ENCODE measurements at regions not wholly inside any gene's neighbourhood (a gene's known extent, or its start where the extent isn't known, plus 50 kb on each side); places are given as distances from the start of the nearest gene placed in this dataset.
"Not testable (repeated sequence)": the region's sequence is repeated elsewhere in the genome, so short reads cannot be mapped to it uniquely, and the experiment has no call there.

DNA sequence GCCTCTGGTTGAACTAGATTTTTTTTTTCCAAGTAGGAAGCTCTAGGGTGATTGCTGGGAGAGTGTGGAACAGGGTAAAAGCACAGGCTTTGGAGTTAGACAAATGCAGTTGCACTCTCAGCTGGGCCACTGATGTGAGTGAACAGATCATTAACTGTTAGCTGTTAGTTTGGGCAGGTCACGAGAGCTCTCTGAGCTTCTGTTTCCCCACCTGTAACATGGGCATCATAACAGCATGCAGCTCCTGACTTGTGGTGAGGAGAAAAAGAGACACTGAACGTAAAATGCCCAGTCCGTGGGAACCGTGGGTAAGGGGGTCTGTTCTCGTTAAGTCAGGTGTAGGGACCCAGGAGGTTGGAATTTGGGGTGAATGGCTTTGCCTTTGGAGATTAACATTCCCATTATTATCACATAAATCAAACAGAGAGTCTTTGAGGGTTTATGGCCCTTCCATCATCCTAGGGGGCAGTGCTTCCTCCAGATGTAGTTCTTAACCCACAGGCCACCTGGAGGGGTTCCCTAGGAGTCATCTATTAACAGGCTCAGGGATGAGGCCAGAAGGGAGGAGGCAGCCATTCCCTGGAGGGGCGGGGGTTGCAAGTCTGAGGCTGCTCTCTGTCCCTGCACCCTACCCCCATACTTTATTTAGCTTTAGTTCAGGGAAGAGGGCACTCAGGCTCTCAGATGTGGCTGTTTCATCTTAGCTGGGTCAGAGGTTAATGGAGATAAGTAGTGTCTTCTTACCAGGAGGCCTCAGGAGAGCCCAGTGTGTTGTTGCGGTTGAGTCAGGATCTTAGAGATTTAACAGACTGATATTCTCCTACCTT, 135.2 kb downstream of the DACT1 start:
- Histone ChIP-seq H3K36me3 (no peaks in the 10 kb centered on the region), H3K4me1 (replicated peaks) (peaks cover 6% of the 10 kb centered on the region), H3K4me3 (no peak overlapping the region), H3K27ac (no peak overlapping the region), H3K27me3 (replicated peaks) (no peaks in the 10 kb centered on the region), H3K9me3 (replicated peaks) (no peaks in the 10 kb centered on the region)
- DNase-seq (ENCODE audit: low read depth in 1 of 2, low spot score in 2 of 2): no peak

DNA sequence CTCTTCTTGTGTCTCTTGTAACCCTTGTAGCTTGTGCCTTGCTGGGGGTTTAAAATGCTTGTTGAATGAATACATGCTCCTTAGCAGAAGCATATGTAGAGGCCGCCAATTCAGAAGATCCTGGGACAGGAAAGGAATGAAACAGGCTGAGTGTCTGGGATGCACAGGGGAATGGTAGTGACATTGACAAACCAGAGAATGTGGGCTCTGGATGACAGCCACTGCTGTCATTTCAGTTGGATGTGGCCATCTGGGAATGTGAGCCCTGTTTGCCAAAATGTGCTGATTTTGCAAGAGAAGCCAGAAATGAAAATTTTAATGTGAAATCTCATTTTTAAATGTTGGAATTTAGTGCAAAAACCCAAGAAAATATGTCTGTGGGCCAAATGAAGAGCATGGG, 136.8 kb downstream of the DACT1 start:
- Histone ChIP-seq H3K27me3 (replicated peaks) (no peaks in the 10 kb centered on the region), H3K36me3 (no peaks in the 10 kb centered on the region), H3K9me3 (replicated peaks) (no peaks in the 10 kb centered on the region), H3K4me1 (replicated peaks) (peaks cover 7% of the 10 kb centered on the region), H3K4me3 (no peak overlapping the region), H3K27ac (no peak overlapping the region)
- DNase-seq (ENCODE audit: low read depth in 1 of 2, low spot score in 2 of 2): no peak

DNA sequence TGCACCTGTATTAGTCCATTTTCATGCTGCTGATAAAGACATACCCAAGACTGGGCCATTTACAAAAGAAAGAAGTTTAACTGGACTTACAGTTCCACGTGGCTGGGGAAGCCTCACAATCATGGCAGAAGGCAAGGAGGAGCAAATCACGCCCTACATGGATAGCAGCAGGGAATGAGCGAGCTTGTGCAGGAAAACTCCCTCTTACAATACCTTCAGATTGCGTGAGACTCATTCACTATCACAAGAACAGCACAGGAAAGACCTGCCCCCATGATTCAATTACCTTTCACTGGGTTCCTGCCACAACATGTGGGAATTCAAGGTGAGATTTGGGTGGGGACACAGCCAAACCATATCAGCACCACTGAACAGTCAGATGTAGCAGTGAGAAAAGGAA, 137.4 kb downstream of the DACT1 start:
- H3K9me3 ChIP-seq (replicated peaks); H3K4me3 ChIP-seq; H3K27ac ChIP-seq; H3K4me1 ChIP-seq (replicated peaks); H3K36me3 ChIP-seq; H3K27me3 ChIP-seq (replicated peaks); DNase-seq (ENCODE audit: low read depth in 1 of 2, low spot score in 2 of 2): not testable (repeated sequence)

DNA sequence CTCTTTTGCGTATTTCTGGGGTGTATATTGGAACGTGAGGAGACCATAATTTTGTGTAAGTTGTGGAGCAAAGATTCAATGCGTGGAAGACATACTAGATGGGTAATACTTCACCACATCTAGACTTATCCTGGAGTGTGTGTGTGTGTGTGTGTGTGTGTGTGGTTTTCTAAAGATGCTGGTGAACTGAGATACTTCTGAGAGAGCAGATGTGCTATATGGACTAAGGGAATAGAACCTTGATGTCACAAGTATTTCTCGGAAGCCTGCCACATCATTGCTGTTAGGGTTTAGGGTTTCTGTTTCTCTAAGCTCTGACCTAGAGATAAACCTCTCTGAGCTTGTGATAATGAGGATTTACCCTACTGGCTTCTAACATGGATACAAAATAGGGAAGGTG, 138.8 kb downstream of the DACT1 start:
- Histone ChIP-seq H3K27me3 (replicated peaks) (no peaks in the 10 kb centered on the region), H3K9me3 (replicated peaks) (no peaks in the 10 kb centered on the region), H3K27ac (no peak overlapping the region), H3K36me3 (no peaks in the 10 kb centered on the region), H3K4me3 (no peak overlapping the region), H3K4me1 (replicated peaks) (peaks cover 7% of the 10 kb centered on the region)
- no peak for DNase-seq (ENCODE audit: low read depth in 1 of 2, low spot score in 2 of 2)

DNA sequence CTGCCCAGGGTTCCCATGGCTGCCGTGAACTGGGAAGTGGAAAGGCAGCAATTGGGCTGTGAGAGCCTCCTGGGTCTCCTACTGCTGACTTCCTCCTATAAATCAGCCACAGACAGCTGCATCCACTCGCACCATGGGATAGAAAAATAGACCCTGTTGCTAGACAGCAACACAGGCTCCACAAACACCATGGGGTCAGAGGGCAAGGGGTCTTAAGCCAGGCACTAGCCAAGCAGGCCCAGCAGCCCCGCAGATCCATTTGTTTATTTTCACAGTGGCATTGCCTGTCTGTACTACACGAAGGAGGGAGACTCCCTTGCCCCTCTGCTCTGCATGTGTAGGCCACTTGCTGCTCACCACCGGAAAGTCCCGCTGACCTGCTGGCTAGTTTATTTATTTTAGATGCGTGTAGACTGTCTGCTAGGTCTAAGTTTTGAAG, 139.8 kb downstream of the DACT1 start:
- Histone ChIP-seq H3K36me3 (no peaks in the 10 kb centered on the region), H3K4me3 (no peak overlapping the region), H3K27me3 (replicated peaks) (no peaks in the 10 kb centered on the region), H3K9me3 (replicated peaks) (no peaks in the 10 kb centered on the region), H3K27ac (no peak overlapping the region), H3K4me1 (replicated peaks) (peaks cover 7% of the 10 kb centered on the region)
- peak in 1 of 2 experiments; percentile 22 for DNase-seq (ENCODE audit: low read depth in 1 of 2, low spot score in 2 of 2)

DNA sequence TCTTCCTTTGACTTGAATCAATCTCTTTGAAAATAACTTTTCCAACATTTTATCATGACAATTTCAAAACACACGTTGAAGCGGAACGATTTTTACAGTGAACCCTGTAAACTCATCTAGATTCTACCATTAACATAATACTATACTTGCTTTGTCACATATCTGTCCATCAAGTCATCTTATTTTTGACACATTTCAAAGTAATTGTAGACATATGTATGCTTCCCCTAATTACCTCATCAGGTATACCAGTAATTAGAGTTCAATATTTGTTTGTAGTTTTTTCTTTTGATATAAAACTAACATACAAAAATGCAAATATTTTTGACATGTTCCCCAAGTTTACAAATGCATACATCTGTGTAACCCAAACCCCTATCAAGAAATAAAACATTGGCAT, 140.4 kb downstream of the DACT1 start:
- no peak for DNase-seq (ENCODE audit: low read depth in 1 of 2, low spot score in 2 of 2)
- Histone ChIP-seq H3K36me3 (no peaks in the 10 kb centered on the region), H3K27ac (no peak overlapping the region), H3K4me3 (no peak overlapping the region), H3K9me3 (replicated peaks) (no peaks in the 10 kb centered on the region), H3K27me3 (replicated peaks) (no peaks in the 10 kb centered on the region), H3K4me1 (replicated peaks) (peaks cover 7% of the 10 kb centered on the region)

DNA sequence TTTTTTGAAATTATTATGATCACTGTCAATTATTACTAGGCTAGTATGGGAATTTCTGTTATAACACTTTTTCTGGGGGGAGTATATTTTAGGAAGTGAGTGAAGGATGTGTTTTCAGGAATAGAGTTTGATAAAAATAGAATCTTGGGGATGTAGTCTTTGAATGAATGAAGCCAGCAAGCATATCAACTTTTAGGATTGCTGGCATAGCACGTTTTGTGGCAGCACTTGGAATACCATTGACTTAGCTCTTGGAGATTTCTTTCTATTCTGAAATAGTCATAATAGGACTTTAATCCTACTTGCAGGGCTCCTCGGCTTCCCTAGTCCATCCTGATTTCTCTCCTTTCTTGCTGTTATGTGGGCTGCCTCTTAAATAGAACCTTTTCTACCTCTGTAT, 141.6 kb downstream of the DACT1 start:
- no peaks in the 10 kb centered on the region for H3K27me3 ChIP-seq (replicated peaks)
- no peak for DNase-seq (ENCODE audit: low read depth in 1 of 2, low spot score in 2 of 2)
- H3K4me1 ChIP-seq (replicated peaks): peaks cover 7% of the 10 kb centered on the region
- no peak overlapping the region for H3K27ac ChIP-seq
- no peak overlapping the region for H3K4me3 ChIP-seq
- H3K9me3 ChIP-seq (replicated peaks): no peaks in the 10 kb centered on the region
- no peaks in the 10 kb centered on the region for H3K36me3 ChIP-seq

DNA sequence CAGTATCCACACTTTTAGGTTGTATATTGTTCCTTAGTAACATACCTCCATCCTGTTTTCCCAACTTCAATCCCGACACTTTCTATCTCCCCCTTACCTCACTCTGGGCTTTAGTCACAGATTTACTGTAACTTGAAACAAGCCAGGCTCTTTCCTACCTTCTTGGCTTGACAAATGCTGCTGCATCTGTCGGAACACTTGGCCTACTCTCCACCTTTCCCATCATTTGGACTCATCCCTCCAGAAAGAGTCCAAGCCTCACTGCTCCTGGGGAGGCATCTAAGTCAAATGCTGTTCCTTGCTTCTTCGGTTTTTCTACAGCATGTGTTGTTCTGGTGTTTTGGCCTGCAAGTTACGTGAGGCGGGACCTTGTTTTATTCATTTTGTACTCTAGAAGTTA, 142.4 kb downstream of the DACT1 start:
- H3K27me3 ChIP-seq (replicated peaks): no peaks in the 10 kb centered on the region
- no peak for DNase-seq (ENCODE audit: low read depth in 1 of 2, low spot score in 2 of 2)
- no peaks in the 10 kb centered on the region for H3K9me3 ChIP-seq (replicated peaks)
- H3K27ac ChIP-seq: no peak overlapping the region
- no peak overlapping the region for H3K4me3 ChIP-seq
- no peaks in the 10 kb centered on the region for H3K36me3 ChIP-seq
- peaks cover 7% of the 10 kb centered on the region for H3K4me1 ChIP-seq (replicated peaks)

DNA sequence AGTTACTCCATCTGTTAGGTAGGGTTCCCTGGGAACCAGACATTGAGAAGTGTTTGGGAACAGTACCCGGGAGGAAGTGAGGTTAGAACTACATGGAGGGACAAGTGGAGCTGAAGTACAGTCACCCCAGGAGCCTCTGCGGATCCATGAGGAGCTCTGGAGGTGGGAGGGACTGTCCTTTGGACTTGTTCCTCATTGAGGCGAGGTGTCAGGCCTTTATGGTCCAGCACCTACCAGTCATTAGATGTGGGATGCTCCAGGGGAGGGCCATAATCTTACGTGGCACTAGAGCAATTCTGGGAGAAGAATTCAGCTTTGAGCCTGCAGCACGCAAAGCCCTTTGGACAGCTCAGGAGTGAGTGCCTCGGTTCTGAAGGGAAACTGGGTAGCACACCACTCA, 142.8 kb downstream of the DACT1 start:
- Histone ChIP-seq H3K9me3 (replicated peaks) (no peaks in the 10 kb centered on the region), H3K36me3 (no peaks in the 10 kb centered on the region), H3K27me3 (replicated peaks) (no peaks in the 10 kb centered on the region), H3K4me3 (no peak overlapping the region), H3K27ac (no peak overlapping the region), H3K4me1 (replicated peaks) (peaks cover 7% of the 10 kb centered on the region)
- no peak for DNase-seq (ENCODE audit: low read depth in 1 of 2, low spot score in 2 of 2)

DNA sequence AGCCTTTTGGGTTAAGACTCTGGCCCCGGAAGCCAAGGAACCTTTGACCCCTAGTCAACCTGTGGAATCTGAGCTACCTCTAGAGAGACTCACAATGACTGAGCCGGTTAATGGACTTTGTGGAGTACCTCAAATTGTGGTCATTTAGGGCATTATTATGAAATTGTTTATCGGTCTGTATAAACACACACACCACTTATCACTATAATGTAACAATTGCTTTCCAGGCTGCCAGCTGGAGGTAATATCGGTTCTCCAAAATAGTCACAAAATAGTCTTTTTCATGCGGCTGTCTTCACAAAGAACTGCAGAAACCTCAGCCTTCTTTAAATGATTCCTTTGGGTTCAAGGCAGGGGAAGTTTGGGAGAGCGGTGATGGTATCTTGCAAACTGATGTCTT, 144.2 kb downstream of the DACT1 start:
- H3K27me3 ChIP-seq (replicated peaks): no peaks in the 10 kb centered on the region
- H3K4me3 ChIP-seq: no peak overlapping the region
- no peak for DNase-seq (ENCODE audit: low read depth in 1 of 2, low spot score in 2 of 2)
- no peak overlapping the region for H3K27ac ChIP-seq
- H3K4me1 ChIP-seq (replicated peaks): peaks cover 7% of the 10 kb centered on the region
- H3K9me3 ChIP-seq (replicated peaks): no peaks in the 10 kb centered on the region
- H3K36me3 ChIP-seq: no peaks in the 10 kb centered on the region

DNA sequence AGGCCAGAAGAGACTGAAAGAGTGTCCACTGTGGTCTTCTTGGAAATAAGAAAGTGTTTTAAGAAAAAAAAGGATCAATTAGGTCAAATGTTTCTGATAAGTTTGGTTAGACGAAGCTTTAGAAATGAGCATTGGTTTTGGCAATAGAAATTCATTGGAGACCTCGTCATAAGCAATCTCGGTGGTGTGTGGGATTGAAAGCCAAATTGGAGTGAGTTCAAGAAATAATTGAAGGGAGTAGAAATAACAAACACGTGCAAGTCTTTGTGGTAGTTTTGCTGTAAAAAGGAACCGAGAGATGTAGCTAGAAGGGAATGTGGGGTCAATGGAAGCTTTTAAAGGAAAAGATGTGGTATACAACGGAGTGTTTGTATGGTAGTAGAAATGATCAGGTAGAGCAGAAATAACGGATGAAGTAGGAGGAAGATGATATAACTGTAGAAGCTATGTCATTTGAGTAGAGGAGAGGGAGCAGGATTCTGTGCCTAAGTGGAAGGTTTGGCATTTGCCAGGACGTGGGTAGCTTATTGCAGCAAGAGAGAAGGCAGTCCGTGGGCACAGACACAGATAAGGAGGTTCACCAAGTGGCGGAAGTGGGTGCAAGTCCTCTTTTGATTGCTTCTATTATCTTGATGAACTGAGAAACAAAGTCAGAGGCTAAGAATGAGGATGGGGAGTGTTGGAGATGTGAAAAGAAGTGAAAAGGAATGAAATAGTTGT, 146.2 kb downstream of the DACT1 start:
- Histone ChIP-seq H3K27ac (no peak overlapping the region), H3K4me1 (replicated peaks) (no peaks in the 10 kb centered on the region), H3K4me3 (no peak overlapping the region), H3K36me3 (no peaks in the 10 kb centered on the region), H3K27me3 (replicated peaks) (no peaks in the 10 kb centered on the region), H3K9me3 (replicated peaks) (no peaks in the 10 kb centered on the region)
- no peak for DNase-seq (ENCODE audit: low read depth in 1 of 2, low spot score in 2 of 2)

DNA sequence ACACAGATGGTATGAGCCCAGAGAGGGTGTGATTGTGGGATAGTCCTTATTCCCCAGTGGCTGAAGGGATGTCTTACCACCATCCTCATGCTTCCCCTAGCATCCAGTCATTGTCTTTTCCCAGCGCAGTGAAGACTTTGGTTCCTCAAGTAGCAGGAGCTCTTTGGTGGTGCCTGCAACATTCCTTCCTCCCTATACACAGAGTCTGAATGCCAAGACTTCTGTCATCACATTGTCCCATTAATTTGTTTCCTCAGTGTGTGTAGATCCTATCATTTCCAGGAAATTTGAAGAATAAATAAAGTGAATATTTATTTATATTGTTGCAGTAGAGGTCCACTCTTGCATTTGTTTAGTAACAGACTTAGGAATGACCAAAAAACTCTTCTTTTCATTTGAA, 147.2 kb downstream of the DACT1 start:
- H3K4me1 ChIP-seq (replicated peaks): no peaks in the 10 kb centered on the region
- H3K36me3 ChIP-seq: no peaks in the 10 kb centered on the region
- no peak for DNase-seq (ENCODE audit: low read depth in 1 of 2, low spot score in 2 of 2)
- H3K27ac ChIP-seq: no peak overlapping the region
- H3K4me3 ChIP-seq: no peak overlapping the region
- no peaks in the 10 kb centered on the region for H3K9me3 ChIP-seq (replicated peaks)
- H3K27me3 ChIP-seq (replicated peaks): peaks cover 3% of the 10 kb centered on the region

DNA sequence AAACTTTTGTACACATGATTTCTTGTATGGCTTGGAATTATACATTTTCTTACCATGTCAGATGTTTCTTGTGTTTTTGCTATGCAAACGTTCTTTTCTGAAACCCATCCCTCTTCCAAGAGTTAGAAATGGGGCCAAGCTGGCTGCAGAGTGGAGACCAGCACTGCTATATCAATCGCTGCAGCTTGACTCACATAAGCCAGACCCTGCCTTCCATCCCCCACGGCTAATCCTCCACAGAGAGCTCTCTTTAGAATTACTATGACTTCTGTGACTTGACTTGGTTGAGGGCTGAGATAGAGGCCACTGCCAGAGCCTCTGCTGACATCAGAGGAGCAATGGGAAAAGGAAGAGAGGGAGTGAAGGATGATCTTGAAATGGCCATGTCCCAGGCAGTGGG, 147.9 kb downstream of the DACT1 start:
- no peak overlapping the region for H3K27ac ChIP-seq
- no peaks in the 10 kb centered on the region for H3K36me3 ChIP-seq

DNA sequence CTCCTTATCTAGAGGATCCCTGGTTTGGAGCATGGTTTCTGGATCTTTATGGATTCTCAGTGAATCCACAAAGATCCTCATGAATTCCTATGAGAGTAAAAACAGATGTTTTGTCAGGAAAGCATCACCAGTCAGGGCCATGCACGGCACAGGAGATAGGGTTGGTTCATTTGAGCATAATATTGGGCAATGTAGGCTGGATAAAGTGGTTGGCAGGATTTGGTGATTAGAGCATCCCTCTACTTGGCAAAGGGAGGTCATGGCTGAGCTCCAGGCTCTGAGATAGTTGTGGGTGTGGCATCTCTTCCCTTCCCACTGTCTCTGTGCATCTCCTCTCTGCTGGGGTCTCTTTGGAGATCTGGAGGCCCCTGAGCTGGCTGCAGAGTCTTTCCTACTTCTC, 149.8 kb downstream of the DACT1 start:
- no peaks in the 10 kb centered on the region for H3K36me3 ChIP-seq
- no peak for DNase-seq (ENCODE audit: low read depth in 1 of 2, low spot score in 2 of 2)
- no peaks in the 10 kb centered on the region for H3K4me1 ChIP-seq (replicated peaks)
- H3K4me3 ChIP-seq: no peak overlapping the region
- no peak overlapping the region for H3K27ac ChIP-seq
- no peaks in the 10 kb centered on the region for H3K9me3 ChIP-seq (replicated peaks)
- H3K27me3 ChIP-seq (replicated peaks): peaks cover 3% of the 10 kb centered on the region

More for the DNA sequence above, 147.9 kb downstream of the DACT1 start:
- H3K4me1 ChIP-seq (replicated peaks): no peaks in the 10 kb centered on the region
- no peaks in the 10 kb centered on the region for H3K9me3 ChIP-seq (replicated peaks)
- H3K4me3 ChIP-seq: no peak overlapping the region
- no peak for DNase-seq (ENCODE audit: low read depth in 1 of 2, low spot score in 2 of 2)
- H3K27me3 ChIP-seq (replicated peaks): peaks cover 3% of the 10 kb centered on the region
